HG02642 (cell line): ENCODE measurements at regions not wholly inside any gene's neighbourhood (a gene's known extent, or its start where the extent isn't known, plus 50 kb on each side); places are given as distances from the start of the nearest gene placed in this dataset.
"Not testable (repeated sequence)": the region's sequence is repeated elsewhere in the genome, so short reads cannot be mapped to it uniquely, and the experiment has no call there.

ENCODE experiments used
- ATAC-seq: cut with Tn5 transposase; IDR thresholded peaks from one replicate; pipeline ENCODE4 v1.9.1; 2021; ENCODE audit warnings: mild to moderate bottlenecking; ENCODE audit not compliant: unreplicated experiment, poor library complexity

DNA sequence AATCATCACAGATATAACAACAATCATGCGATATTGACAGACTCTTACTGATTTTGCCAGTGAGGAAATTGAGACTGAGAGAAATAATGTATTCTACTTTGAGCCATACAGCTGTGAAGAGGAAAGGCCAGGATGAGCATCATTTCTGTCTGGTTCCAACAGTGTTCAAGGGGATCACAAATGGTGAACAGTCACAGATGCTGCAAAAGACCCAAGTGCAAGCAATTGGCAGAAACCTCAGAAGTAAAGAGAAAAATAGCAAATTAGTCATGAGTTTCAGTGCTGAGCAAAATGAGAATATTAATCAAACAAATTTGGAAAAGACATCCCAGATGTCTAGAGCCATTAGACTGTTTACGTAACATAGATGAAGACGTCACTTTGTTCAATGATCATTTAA lies 114.1 kb downstream of the RAB38 start:
- no peak for ATAC-seq

DNA sequence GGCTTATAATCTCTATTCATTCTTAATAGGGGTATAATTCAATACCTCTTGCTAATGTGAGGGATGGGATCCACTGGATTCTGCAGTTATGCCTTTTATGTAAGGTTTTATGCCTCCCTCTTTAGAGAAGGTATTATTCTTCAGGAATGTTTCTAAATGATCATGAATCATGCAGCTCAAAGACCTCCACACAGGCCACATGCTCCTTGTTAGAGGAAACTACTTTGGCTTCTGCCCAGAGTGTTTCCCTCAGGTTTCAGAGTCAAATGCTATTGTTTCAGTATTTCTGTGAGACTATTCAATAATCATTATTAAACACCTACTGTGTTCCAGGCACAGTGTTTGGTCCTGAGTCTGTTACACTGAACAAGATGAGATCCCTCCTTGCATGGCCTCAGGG lies 115.9 kb downstream of the RAB38 start:
- no peak for ATAC-seq

DNA sequence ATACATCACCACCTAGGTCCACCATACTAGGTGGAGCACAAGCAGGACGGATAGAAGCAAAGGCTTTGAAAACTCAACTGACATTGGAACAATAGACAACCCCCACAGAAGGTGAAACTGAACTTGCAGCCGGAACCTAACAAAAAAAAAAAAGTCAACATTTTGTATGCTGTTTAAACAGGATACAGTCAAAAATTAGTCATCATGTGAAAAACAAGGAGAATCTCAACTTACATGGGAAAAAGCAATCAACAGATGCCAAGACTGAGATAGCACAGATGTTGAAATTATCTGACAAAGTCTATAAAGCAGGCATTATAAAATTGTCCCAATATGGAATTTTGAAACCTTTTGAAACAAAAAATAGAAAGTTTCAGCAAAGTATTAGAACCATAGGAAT lies 123.8 kb downstream of the RAB38 start:
- no peak for ATAC-seq

DNA sequence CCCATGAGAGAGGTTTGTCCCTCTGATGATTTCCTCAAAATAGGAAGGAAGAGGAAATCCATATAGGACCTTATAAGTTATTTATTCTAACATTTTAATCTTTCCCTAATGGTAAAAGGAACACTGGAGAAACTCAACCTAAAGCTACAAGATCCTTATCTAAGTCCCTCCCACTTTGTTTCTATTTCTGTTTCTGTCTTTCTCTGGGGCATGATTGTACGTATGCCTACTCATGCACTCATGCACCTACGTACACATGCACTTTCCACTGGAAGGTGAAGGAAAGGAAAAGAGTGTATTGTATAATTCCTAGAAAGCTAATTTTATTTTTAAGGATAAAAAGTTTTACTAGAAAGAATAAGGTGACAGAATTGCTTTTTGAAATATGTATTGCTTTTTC lies 125.0 kb downstream of the RAB38 start:
- no peak for ATAC-seq

DNA sequence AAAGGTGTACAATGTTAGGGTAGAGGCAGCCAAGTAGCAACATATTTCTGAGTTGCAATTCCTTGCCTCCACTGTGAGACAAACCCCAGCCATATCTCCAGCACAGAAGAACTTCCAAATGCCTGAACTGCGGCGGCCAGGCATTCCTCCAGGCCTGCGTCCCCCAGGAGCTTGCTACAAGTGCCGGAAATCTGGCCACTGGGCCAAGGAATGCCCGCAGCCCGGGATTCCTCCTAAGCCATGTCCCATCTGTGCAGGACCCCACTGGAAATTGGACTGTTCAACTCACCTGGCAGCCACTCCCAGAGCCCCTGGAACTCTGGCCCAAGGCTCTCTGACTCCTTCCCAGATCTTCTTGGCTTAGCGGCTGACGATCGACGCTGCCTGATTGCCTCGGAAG lies 130.0 kb downstream of the RAB38 start:
- ATAC-seq = not testable (repeated sequence)

DNA sequence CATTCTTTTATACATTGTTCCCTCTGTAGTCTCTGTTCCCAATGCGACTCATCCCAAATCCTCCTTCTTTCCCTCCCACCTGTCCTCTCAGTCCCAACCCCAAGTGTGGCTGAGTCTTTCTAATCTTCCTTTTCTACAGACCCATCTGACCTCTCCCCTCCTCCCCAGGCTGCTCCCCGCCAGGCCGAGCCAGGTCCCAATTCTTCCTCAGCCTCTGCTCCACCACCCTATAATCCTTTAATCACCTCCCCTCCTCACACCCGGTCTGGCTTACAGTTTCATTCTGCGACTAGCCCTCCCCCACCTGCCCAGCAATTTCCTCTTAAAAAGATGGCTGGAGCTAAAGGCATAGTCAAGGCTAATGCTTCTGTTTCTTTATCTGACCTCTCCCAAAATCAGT lies 130.6 kb downstream of the RAB38 start:
- ATAC-seq = not testable (repeated sequence)

DNA sequence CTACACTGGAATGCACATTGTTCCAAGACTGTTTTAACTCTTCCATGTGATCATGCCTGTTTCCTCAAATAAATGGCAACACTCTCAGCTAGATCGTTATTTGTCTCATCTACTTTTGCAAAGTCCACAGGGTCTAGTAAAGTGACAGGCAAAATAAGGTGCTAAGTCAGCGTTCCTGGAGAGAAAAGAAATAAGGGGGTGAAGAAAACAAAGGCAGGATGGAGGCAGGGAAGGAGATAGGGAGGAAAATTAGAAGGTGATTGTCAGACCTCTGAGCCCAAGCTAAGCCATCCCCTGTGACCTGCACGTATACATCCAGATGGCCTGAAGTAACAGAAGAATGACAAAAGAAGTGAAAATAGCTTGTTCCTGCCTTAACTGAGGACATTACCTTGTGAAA lies 132.1 kb downstream of the RAB38 start:
- no peak for ATAC-seq

DNA sequence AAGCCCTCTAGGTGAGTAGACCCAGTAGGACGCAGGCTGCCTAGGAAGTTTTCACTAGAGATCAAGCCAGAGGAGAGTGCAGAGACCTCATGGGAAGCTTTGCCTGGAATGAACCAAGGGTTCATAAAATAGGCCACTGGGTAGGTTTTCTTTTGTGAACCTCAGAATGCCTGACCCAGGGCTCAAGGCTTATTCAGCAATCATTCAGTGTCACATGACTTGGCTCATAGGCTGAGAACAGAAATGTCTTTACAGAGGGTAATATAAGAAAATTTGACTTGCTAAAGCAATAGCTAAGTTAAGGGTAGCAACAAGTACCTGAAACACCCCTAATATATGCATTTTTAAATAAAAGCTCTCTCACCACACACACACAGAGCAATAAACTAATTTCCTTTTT lies 132.6 kb downstream of the RAB38 start:
- ATAC-seq = no peak

DNA sequence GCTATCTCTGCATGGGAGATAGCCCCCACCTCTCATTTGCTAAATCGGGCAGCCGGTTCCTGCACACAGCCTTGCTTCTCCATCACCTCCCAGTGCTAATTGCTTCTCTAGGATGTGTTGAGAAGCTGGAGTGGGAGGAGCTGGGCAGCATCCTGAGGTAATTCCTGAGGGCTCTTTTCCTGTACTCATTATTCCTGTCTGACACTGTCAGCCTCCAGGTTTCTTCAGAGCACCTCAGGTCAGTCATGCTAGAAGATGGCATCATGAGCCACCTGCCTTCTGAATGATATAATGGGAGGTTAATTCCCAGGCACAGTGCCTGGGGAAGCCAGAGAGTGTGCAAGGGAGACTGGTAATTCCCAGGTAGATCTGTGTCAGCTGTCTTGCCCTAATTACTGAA lies 133.0 kb downstream of the RAB38 start:
- ATAC-seq = no peak

DNA sequence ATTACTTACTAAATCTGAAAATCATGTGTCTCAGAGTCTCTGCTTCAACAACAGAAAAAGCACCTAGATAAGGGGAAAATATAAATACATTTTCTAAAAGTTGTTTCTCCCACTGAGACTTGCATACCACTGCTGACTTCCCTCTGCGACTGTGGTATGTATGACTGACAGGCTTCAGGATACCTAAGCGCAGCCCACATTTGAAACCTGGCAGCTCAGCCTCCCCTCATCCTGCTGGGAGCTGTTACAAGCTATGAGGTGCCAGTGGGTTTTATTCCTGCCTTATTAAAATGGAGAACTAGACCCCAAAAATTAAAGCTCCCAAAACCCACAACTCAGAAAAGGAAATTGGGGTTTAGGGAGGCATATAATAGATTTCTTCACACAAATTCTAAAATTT lies 133.6 kb downstream of the RAB38 start:
- ATAC-seq = no peak

DNA sequence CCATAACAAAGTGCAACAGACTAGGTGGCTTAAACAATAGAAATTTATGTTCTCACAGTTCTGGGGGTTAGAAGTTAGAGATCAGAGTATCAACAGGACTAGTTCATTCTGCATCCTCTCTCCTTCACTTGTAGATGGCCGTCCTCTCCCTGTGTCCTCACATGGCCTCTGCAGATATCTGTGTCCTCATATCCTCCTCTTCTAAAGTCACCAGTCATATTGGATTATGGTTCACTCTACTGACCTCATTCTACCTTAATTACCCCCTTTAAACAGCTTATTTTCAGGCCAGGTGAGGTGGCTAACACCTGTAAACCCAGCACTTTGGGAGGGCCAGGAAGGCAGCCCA lies 135.1 kb downstream of the RAB38 start:
- no peak for ATAC-seq

DNA sequence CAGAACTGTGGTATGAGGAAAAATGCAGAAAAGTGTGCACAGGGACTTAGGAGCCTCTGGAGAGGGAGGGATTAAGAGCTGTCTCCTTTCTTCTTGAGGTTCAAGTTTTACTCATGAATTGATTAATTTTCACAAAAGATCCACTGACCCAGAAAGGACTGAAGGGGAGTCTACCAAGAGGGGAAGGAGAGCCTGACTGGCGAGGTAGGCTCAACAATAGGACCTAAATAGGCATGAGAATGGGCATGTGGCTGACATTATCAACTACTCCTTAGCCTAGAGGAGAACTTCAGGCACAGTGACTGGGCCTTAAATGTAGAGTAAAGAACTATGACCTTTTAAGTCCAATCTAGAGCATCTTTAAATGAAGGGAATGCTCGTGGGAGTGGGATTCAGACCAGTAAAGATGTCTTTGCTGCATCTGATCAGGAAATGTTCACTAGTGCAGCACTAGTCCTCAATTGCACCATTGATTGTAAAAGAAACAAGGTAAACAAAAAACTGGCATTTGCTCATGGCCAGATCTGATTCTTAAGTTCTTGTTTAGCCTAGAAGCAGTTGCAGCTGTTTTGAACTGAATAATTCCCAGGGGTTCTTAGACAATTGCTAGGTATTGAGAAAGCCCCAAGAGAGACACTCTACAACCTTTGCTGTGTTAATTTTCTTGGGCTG lies 135.6 kb downstream of the RAB38 start:
- no peak for ATAC-seq

DNA sequence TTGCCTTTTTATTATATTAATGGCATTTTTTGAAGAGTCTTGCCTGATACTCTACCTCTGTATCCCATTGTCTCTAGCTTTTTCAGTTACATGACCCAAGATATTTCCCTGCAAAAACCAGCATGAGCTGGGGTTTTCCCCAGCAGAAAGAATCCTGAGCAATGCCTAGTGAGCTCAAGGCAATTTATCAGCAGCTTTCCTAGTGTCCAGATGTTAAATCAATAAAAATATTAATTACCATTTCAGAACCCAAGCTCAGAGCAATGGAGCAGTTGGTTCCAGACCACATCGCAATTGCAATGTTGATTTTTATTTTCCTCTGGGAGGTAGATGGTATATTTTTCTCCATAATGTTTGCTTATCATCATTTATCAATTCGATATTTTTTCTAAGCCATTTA lies 137.2 kb downstream of the RAB38 start:
- no peak for ATAC-seq

DNA sequence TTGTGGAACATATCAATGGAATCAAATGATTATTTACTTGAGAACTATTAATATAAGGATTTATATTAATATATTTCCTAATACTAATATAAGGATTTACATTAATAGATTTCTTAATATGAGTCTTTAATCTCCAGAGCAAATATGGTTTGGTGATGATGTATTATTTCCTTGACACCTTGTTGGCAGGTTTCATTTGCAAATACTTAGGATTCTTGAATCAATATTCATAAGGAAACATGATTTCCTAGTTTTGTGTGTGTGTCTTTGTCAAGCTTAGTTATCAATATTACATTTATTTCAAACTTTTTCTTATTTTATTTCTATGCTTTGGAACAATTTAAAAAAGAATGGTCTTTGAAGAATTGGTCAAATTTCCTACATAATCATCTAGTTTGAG lies 138.5 kb downstream of the RAB38 start:
- no peak for ATAC-seq

DNA sequence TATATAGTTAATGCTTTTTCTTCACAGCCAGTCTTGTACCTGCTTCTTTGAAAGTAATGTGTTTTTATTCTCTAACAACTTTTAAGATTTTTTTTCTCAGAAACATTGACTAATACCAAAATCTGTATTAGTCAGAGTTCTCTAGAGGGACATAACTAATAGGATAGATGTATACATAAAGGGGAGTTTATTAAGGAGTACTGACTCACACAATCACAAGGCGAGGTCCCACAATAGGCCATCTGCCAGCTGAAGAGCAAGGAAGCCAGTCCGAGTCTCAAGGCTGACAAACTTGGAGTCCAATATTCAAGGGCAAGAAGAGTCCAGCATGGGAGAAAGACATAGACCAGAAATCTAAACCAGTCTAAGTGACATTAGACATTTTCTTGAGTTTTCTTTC lies 140.0 kb downstream of the RAB38 start:
- ATAC-seq = no peak

DNA sequence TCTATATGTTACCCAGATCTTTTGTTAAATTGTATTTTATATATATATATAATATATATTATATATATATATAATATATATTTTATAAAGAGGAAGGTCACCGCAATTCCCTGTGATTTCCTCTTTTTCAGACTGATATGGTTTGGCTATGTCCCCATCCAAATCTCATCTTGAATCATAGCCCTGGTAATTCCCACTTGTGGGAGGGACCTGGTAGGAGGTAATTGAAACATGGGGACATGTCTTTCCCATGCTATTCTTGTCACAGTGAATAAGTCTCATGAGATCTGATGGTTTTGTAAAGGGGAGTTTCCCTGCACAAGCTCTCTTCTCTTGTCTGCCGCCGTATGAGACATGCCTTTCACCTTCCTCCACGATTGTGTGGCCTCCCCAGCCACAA lies 157.6 kb downstream of the RAB38 start:
- ATAC-seq = no peak

DNA sequence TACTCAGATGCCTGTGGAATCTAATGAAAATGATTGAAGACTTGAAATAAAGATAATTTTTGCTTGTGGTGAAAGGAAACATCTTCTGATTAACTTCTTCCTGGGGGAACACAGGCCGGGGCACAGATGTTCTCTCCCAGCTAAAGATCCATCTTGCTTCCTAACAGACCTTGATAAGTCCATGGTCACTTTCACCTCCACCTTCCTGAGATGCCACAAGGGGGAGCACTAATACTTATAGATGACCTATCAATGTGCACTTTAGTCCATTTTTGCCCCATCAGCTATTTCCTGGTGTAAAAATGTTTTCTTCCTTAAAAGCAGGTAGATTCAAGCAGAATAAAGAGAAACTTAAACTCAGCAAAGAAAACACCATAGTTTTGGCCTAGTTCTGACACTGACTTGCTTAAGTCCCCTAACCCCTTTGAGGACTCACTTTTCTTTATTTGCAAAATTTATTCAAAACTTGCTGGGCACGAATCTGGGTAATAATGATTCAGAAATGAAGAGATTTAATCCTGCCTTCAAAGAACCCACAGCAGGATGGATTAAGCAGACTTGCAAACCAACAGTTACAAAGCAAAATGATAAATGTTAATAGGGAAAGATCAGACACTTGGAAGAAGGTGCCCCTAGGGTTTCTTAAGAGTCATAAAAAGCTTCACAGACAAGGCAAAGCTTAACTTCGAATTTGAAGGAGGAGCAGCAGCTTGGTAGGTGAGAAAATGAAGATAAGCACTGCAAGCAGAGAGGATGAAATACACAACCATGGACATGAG lies 158.7 kb downstream of the RAB38 start:
- ATAC-seq = peak; percentile 89

DNA sequence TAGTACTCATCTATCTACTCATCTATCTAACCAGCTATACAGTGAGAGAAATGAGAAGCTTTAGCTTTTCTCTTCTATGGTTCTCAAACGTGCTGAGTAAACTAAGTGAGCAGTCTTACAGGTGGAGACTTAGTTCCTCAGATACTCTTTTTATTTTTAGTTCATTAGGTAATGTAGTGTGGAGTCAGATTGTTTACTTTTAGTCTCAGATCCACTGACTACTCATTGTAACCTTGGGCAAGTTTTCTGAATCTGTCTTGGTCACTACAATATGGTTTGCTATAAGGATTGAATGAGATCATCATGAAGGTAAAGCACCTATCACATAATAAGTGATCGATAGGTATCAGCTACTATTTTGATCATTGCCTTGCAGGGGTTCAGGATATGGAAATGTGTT lies 160.1 kb downstream of the RAB38 start:
- ATAC-seq = no peak

DNA sequence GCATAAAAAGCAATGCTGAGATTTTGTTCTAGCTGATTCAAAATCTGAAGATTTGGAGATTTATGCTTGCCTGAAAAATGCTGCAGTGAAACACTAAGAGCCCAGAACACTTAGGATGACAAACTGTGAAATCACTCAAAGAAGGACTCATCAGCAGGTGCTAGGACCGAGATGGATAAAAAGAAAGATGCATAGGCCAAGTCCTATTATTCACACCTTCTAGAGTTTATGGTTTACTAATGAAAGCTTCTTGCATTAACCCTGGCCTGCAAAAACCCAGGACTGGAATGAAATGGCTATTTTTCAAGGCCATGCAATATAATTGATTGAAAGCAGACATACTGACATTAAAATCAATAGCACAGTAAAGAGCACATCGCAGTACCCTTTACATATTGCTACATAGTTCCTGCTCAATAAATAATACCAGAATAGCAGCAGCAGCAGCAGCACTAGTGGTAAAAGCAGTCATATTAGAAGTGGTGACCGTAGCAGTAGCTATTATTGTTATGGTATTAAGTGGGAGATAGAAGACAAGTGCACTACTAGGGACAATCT lies 161.7 kb downstream of the RAB38 start:
- no peak for ATAC-seq

DNA sequence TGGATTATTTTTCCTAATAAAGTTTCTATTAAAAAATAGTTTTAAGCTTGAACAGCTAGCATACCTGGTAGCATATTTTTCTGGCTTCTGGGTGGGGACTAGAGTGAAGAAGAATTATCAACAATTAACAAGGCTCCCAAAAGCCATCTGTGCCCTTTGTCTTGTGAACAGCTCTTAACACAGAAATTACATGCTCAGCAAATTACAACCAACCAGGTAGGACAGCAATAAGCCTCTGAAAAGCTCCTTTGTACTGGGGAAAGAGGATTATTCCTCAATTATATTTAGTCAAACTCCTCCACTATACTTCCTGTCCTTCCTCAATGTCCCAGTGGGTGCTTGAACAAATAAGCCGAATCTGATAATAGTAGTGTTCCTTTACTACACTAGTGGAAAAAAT lies 162.8 kb downstream of the RAB38 start:
- no peak for ATAC-seq

DNA sequence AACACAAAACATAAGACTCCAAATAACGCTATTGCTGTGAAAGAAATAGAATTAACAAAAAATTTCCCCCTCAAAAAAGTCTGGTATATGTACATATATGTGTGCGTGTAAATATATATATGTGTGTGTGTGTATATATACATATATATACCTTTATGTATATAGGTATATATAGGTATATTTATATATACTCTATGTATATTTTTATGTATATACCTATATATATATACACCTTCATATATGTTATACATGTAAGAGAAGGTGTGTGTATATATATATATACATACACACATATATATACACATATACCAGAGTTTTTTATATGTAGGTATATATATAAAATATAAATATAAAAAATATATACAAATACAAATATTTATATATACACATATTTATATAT lies 199.2 kb downstream of the RAB38 start:
- no peak for ATAC-seq

DNA sequence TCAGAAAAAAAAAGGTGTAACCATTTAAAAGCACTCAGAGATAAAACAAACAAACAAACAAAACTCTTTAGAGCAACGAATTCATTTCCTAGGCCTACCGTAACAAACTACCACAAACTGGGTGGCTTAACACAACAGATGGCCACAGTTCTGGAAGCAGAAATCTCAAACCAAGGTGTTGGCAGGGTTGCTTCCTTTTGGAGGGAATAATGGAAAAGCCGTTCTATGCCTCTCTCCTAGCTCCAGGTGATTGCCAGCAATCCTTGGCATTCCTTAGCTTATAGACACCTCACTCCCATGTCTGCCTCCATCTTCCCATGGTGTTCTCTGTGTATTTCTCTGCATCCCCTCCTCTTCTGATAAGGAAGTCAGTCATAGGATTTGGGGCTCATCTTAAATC lies 200.4 kb downstream of the RAB38 start:
- ATAC-seq = no peak
